K562 (cell line): ENCODE measurements at regions not wholly inside any gene's neighbourhood (a gene's known extent, or its start where the extent isn't known, plus 50 kb on each side); places are given as distances from the start of the nearest gene placed in this dataset.

ENCODE experiments used
- ATAC-seq: fragments of 200-7000 bp; cut with Tn5 transposase; 3 replicates; pipeline ENCODE4 v1.9.1; 2020; ENCODE audit warnings: moderate library complexity
- BruUV-seq: library from RNA; stranded (reverse); fragments of 400-500 nt; replicated peaks from 2 replicates; lab custom pipeline; 2021; lab: Mats Ljungman, UMichigan
- CTCF ChIA-PET: fragments of 300-600 bp; formaldehyde crosslinking; extraction: SDS; loops from one replicate; lab custom pipeline; 2021; ENCODE audit warnings: low intra/inter-chr PET ratio; lab: Yijun Ruan, JAX
- POLR2A ChIA-PET: fragments of 300-600, 350-650 bp; sonication (Branson Sonifier 250); formaldehyde crosslinking; extraction: SDS; loops from one replicate; lab custom pipeline; 2021; ENCODE audit warnings: antibody characterized with exemption, inconsistent platforms; lab: Yijun Ruan, JAX
- DNase-seq, 4 experiments: peaks; one replicate each; pipeline versions ENCODE4 v3.0.0 to v3.0.0-alpha.2; 2011 to 2018; ENCODE audit warnings: low spot score in 3 of 4, mixed read lengths in 3 of 4; ENCODE audit errors: extremely low read depth in 1 of 4
- FAIRE-seq: peaks from 2 replicates; lab custom pipeline; 2011; peaks lifted over from hg19 to GRCh38; lab: Jason Lieb, UNC
- H2AFZ ChIP-seq: 2 replicates; pipeline ENCODE4 v1.6.0; 2011; ENCODE audit warnings: low read depth, low read length, control low read depth, inconsistent platforms
- H3K27ac ChIP-seq: fragments of 200-600 bp; 3 replicates; pipeline ENCODE4 v1.8.0; 2011; ENCODE audit warnings: low read depth, mild to moderate bottlenecking, control low read depth, inconsistent platforms, low read length, moderate library complexity, mixed read lengths; ENCODE audit errors: extremely low read depth
- H3K27me3 ChIP-seq, 2 experiments: fragments of 300-600 bp in 1 of 2; 2 replicates in 1 of 2; 3 replicates in 1 of 2; pipeline versions ENCODE4 v1.6.0 to v1.8.0; 2011; ENCODE audit warnings: inconsistent platforms in 2 of 2, low read length in 2 of 2, mild to moderate bottlenecking in 1 of 2, mixed read lengths in 1 of 2, moderate library complexity in 1 of 2; ENCODE audit not compliant: control insufficient read depth in 2 of 2, insufficient read depth in 2 of 2
- H3K36me3 ChIP-seq: fragments of 300-600 bp; 3 replicates; pipeline ENCODE4 v1.8.0; 2011; ENCODE audit warnings: mild to moderate bottlenecking, low read length, inconsistent platforms; ENCODE audit not compliant: control insufficient read depth, insufficient read depth
- H3K4me1 ChIP-seq, 2 experiments: fragments of 200-600 bp in 1 of 2; replicated peaks in 1 of 2; 2 replicates in 1 of 2; 3 replicates in 1 of 2; pipeline versions ENCODE4 v1.5.1 to v1.8.0; 2011; ENCODE audit warnings: inconsistent platforms in 2 of 2, low read length in 2 of 2, mild to moderate bottlenecking in 1 of 2, mixed read lengths in 1 of 2, moderate library complexity in 1 of 2; ENCODE audit not compliant: control insufficient read depth in 2 of 2, insufficient read depth in 2 of 2
- H3K4me2 ChIP-seq: 2 replicates; pipeline ENCODE4 v1.6.1; 2011; ENCODE audit warnings: low read length, control low read depth, inconsistent platforms, mixed read lengths; ENCODE audit not compliant: insufficient read depth
- H3K4me3 ChIP-seq: fragments of 200-600 bp; sonication (generic), shearing (Covaris generic); 2 replicates; pipeline ENCODE4 v1.5.1; 2016; ENCODE audit warnings: control low read depth, inconsistent platforms
- H3K79me2 ChIP-seq: fragments of 200-600 bp; 3 replicates; pipeline ENCODE4 v1.8.0; 2011; ENCODE audit warnings: low read length, inconsistent platforms; ENCODE audit not compliant: control insufficient read depth, insufficient read depth
- H3K9ac ChIP-seq, 2 experiments: 2 replicates each; pipeline versions ENCODE4 v1.6.0 to v1.6.1; 2011; ENCODE audit warnings: low read depth in 2 of 2, low read length in 2 of 2, control low read depth in 1 of 2, inconsistent platforms in 1 of 2, mild to moderate bottlenecking in 1 of 2, mixed read lengths in 1 of 2; ENCODE audit not compliant: insufficient read depth in 1 of 2
- H3K9me1 ChIP-seq: one replicate; pipeline ENCODE4 v1.6.0; 2011; ENCODE audit warnings: inconsistent platforms, mild to moderate bottlenecking, low read length, moderate library complexity; ENCODE audit not compliant: control insufficient read depth, insufficient read depth
- H3K9me3 ChIP-seq: replicated peaks from 2 replicates; pipeline ENCODE4 v1.5.1; 2011; ENCODE audit warnings: low read depth, low read length, inconsistent platforms; ENCODE audit not compliant: control insufficient read depth, insufficient read depth
- H4K20me1 ChIP-seq: replicated peaks from 2 replicates; pipeline ENCODE4 v1.6.1; 2011; ENCODE audit warnings: low read length, inconsistent platforms, mixed read lengths; ENCODE audit not compliant: control insufficient read depth, insufficient read depth
- CEBPB ChIP-seq: fragments of 450-650 bp; IDR thresholded peaks from 2 replicates; pipeline ENCODE4 v1.6.1; 2016; ENCODE audit warnings: missing genetic modification characterization, missing compliant biosample characterization
- CHD2 ChIP-seq: IDR thresholded peaks from 2 replicates; pipeline ENCODE4 v1.6.1; 2011; ENCODE audit warnings: low read depth, low read length
- EP400 ChIP-seq: fragments of 450-650 bp; IDR thresholded peaks from 2 replicates; pipeline ENCODE4 v1.6.1; 2017; ENCODE audit warnings: antibody characterized with exemption, mild to moderate bottlenecking, moderate library complexity
- ESRRA ChIP-seq: fragments of 450-650 bp; IDR thresholded peaks from 2 replicates; pipeline ENCODE4 v1.6.1; 2014; ENCODE audit warnings: low read depth, mild to moderate bottlenecking, moderate library complexity, borderline replicate concordance
- MYBL2 ChIP-seq, 2 experiments: fragments of 450-650 bp in 1 of 2; sonication (generic) in 1 of 2; formaldehyde crosslinking in 1 of 2; IDR thresholded peaks; 2 replicates each; pipeline versions ENCODE4 v1.6.1 to v1.8.1; 2017 to 2022; ENCODE audit warnings: borderline replicate concordance in 1 of 2, inconsistent platforms in 1 of 2, low read depth in 1 of 2, mild to moderate bottlenecking in 1 of 2, missing genetic modification reagents in 1 of 2, moderate library complexity in 1 of 2
- NCOA2 ChIP-seq, 2 experiments: fragments of 450-650 bp; IDR thresholded peaks; 2 replicates each; pipeline ENCODE4 v1.6.1; 2018; ENCODE audit warnings: mild to moderate bottlenecking in 2 of 2, moderate library complexity in 1 of 2; ENCODE audit not compliant: partially characterized antibody in 2 of 2
- RB1 ChIP-seq: fragments of 450-650 bp; IDR thresholded peaks from 2 replicates; pipeline ENCODE4 v1.6.1; 2017; ENCODE audit warnings: low read depth, mild to moderate bottlenecking
- RBM39 ChIP-seq: fragments of 200-400 bp; formaldehyde crosslinking; optimal IDR thresholded peaks from 2 replicates; pipeline ENCODE3; 2018; ENCODE audit warnings: low read depth, low read length
- TFAM ChIP-seq: fragments of 250-450 bp; sonication (Bioruptor Pico); conservative IDR thresholded peaks from 2 replicates; pipeline ENCODE4 v1.5.0; 2021; ENCODE audit warnings: mild to moderate bottlenecking, moderate library complexity
- ZKSCAN1 ChIP-seq: fragments of 150-350 bp; IDR thresholded peaks from 2 replicates; pipeline ENCODE4 v1.6.1; 2016; ENCODE audit warnings: low read depth, low read length
- WGBS: fragments of 100-300 bp; shearing (Covaris generic); methylation state at CpG from one replicate; pipeline ENCODE4 v1.1.6; 2016; ENCODE audit warnings: low coverage, mixed read lengths; ENCODE audit not compliant: insufficient coverage; ENCODE audit errors: missing lambda C conversion rate; 5-methylcytosine and 5-hydroxymethylcytosine counted together
- in situ Hi-C: fragments of 300-500 bp; cut with MboI; formaldehyde crosslinking; loops from 4 replicates; pipeline ENCODE4 v1.15.0; 2018; ENCODE audit warnings: inconsistent platforms, mixed read lengths
- intact Hi-C: fragments of 100-400 bp; cut with micrococcal nuclease; formaldehyde crosslinking; loops from 2 replicates; pipeline ENCODE4 v1.14.2; 2022
- TF ChIP-seq, protein P1 (sequence below): fragments of 450-650 bp; IDR thresholded peaks from 2 replicates; pipeline ENCODE4 v1.6.1; 2016; ENCODE audit warnings: borderline replicate concordance
- TF ChIP-seq, protein P2 (sequence below): fragments of 450-650 bp; formaldehyde crosslinking; IDR thresholded peaks from 2 replicates; pipeline ENCODE4 v1.4.0; 2022; ENCODE audit warnings: missing genetic modification characterization
- TF ChIP-seq, protein P3 (sequence below): fragments of 250-450 bp; sonication (Bioruptor Pico); IDR thresholded peaks from 2 replicates; pipeline ENCODE4 v1.5.0; 2020; ENCODE audit warnings: mild to moderate bottlenecking
- TF ChIP-seq, protein P4 (sequence below), 2 experiments: fragments of 450-650 bp in 1 of 2; sonication (generic) in 1 of 2; formaldehyde crosslinking in 1 of 2; IDR thresholded peaks in 1 of 2; conservative IDR thresholded peaks in 1 of 2; 2 replicates each; pipeline versions ENCODE4 v1.6.1 to v1.8.1; 2016 to 2023; ENCODE audit warnings: mild to moderate bottlenecking in 2 of 2, moderate library complexity in 2 of 2, inconsistent platforms in 1 of 2, missing genetic modification reagents in 1 of 2

DNA sequence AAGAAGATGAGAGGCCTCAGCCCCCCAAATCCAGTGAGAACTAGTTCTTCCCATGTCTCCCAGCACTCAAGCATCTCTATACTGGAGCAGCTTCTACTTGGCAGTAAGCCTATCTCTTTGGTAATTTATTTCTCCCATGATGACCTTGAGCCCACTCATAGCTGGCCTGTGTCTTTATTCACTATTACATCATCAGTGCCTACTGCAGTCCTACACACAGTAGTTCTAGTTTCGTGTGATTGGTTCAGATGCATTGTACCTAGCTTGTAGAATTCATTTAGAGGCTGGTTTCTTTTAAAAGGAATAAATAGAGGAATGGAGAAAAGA is 255.6 kb upstream of the ZFP64 start:
- POLR2A ChIA-PET: no interaction called here
- no peaks in the 10 kb centered on the region for H3K79me2 ChIP-seq
- no peaks in the 10 kb centered on the region for H4K20me1 ChIP-seq
- ATAC-seq (peak; percentile 44), DNase-seq (no peak), FAIRE-seq (no peak)
- H2AFZ ChIP-seq: no peak overlapping the region
- H3K36me3 ChIP-seq: no peaks in the 10 kb centered on the region
- 0% methylated on average over 1 of the region's 1 CpG for WGBS
- H3K4me3 ChIP-seq: no peak overlapping the region
- no TSS peak for BruUV-seq
- CTCF ChIA-PET: no interaction called here
- in situ Hi-C loops: no loop called here
- no peaks in the 10 kb centered on the region for H3K27me3 ChIP-seq
- H3K4me1 ChIP-seq: no peaks in the 10 kb centered on the region; a peak in 1 of 5 replicates
- H3K27ac ChIP-seq: no peak overlapping the region
- no peak overlapping the region for H3K9ac ChIP-seq
- no peaks in the 10 kb centered on the region for H3K9me1 ChIP-seq
- intact Hi-C loops: no loop called here
- H3K9me3 ChIP-seq: no peaks in the 10 kb centered on the region
- H3K4me2 ChIP-seq: no peak overlapping the region
- TF ChIP-seq, protein P1, sequence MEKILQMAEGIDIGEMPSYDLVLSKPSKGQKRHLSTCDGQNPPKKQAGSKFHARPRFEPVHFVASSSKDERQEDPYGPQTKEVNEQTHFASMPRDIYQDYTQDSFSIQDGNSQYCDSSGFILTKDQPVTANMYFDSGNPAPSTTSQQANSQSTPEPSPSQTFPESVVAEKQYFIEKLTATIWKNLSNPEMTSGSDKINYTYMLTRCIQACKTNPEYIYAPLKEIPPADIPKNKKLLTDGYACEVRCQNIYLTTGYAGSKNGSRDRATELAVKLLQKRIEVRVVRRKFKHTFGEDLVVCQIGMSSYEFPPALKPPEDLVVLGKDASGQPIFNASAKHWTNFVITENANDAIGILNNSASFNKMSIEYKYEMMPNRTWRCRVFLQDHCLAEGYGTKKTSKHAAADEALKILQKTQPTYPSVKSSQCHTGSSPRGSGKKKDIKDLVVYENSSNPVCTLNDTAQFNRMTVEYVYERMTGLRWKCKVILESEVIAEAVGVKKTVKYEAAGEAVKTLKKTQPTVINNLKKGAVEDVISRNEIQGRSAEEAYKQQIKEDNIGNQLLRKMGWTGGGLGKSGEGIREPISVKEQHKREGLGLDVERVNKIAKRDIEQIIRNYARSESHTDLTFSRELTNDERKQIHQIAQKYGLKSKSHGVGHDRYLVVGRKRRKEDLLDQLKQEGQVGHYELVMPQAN: no peak
- peak; percentile 28; the same call in 1 of the 2 replicates for TF ChIP-seq ZKSCAN1
- TF ChIP-seq NCOA2 (IDR thresholded peaks at IDR 0.05; ENCODE audit: partially characterized antibody in 2 of 2): no peak
- TF ChIP-seq, protein P2, sequence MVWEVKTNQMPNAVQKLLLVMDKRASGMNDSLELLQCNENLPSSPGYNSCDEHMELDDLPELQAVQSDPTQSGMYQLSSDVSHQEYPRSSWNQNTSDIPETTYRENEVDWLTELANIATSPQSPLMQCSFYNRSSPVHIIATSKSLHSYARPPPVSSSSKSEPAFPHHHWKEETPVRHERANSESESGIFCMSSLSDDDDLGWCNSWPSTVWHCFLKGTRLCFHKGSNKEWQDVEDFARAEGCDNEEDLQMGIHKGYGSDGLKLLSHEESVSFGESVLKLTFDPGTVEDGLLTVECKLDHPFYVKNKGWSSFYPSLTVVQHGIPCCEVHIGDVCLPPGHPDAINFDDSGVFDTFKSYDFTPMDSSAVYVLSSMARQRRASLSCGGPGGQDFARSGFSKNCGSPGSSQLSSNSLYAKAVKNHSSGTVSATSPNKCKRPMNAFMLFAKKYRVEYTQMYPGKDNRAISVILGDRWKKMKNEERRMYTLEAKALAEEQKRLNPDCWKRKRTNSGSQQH (CRISPR knock-in tag): no peak
- peak; percentile 54; the same call in 1 of the 2 replicates for TF ChIP-seq CEBPB (tag)
- no peak for TF ChIP-seq RB1
- no peak for TF ChIP-seq RBM39
- TF ChIP-seq, protein P3, sequence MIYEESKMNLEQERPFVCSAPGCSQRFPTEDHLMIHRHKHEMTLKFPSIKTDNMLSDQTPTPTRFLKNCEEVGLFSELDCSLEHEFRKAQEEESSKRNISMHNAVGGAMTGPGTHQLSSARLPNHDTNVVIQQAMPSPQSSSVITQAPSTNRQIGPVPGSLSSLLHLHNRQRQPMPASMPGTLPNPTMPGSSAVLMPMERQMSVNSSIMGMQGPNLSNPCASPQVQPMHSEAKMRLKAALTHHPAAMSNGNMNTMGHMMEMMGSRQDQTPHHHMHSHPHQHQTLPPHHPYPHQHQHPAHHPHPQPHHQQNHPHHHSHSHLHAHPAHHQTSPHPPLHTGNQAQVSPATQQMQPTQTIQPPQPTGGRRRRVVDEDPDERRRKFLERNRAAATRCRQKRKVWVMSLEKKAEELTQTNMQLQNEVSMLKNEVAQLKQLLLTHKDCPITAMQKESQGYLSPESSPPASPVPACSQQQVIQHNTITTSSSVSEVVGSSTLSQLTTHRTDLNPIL (CRISPR knock-in tag): no peak
- TF ChIP-seq, protein P4, sequence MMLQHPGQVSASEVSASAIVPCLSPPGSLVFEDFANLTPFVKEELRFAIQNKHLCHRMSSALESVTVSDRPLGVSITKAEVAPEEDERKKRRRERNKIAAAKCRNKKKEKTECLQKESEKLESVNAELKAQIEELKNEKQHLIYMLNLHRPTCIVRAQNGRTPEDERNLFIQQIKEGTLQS (IDR thresholded peaks at IDR 0.05): peak; percentile 86
- TF ChIP-seq, protein P4 (CRISPR knock-in tag; conservative IDR thresholded peaks at IDR 0.05): no peak
- TF ChIP-seq EP400: no peak
- TF ChIP-seq ESRRA: peak; percentile 60
- TF ChIP-seq TFAM: no peak
- TF ChIP-seq CHD2: no peak
- no peak for TF ChIP-seq MYBL2 (IDR thresholded peaks at IDR 0.05; ENCODE audit: low read depth)
- TF ChIP-seq MYBL2 (CRISPR knock-in tag; IDR thresholded peaks at IDR 0.05; ENCODE audit: borderline replicate concordance): no peak
